Neural progenitor cell (in vitro differentiated cells): ENCODE measurements at regions not wholly inside any gene's neighbourhood (a gene's known extent, or its start where the extent isn't known, plus 50 kb on each side); places are given as distances from the start of the nearest gene placed in this dataset.

ENCODE experiments used
- CTCF ChIP-seq: fragments of 200-600 bp; sonication (generic); IDR thresholded peaks from 2 replicates; pipeline ENCODE4 v1.5.1; 2017; ENCODE audit warnings: antibody characterized with exemption, mild to moderate bottlenecking
- EZH2 ChIP-seq: fragments of 200-600 bp; sonication (generic); IDR thresholded peaks from 2 replicates; pipeline ENCODE4 v1.6.1; 2017; ENCODE audit warnings: antibody characterized with exemption, mild to moderate bottlenecking, moderate library complexity
- EZH2phosphoT487 ChIP-seq: fragments of 200-600 bp; sonication (generic); IDR thresholded peaks from 2 replicates; pipeline ENCODE4 v1.6.1; 2017; ENCODE audit warnings: antibody characterized with exemption

GRCh38 chr22:48144318-48144717, 1381.9 kb downstream of the TBC1D22A start:
- no peak for TF ChIP-seq CTCF
- no peak for TF ChIP-seq EZH2
- TF ChIP-seq EZH2phosphoT487: no peak
